ENCODE measurements at regions not wholly inside any gene's neighbourhood (a gene's known extent, or its start where the extent isn't known, plus 50 kb on each side); places are given as distances from the start of the nearest gene placed in this dataset.

DNA sequence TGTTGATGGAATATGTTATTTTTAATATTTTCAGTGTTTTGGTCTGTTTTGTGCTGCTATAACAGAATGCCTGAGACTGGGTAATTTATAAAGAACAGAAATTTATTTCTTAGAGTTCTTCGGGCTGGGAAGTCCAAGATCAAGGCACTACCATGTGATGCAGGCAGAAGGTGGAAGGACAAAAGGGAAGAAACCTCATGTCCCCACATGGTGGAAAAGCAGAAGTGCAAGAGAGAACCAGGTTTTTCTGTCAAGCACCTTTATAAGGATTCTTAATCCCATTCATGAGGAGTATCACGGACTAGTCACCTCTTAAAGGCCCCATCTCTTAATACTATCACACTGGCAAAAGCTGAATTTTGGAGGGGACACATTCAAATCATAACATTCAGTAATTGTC lies 57.9 kb upstream of the EPHB3 start:
- TF ChIP-seq POLR2AphosphoS5 (IDR thresholded peaks at IDR 0.05; ENCODE audit: borderline replicate concordance, low read depth, low read length) (no peak), EZH2 (IDR thresholded peaks at IDR 0.05) (no peak), FOXP2 (optimal IDR thresholded peaks at IDR 0.05; ENCODE audit: control extremely low read depth, extremely low read length, insufficient read depth) (no peak)
